B cell (primary cell): ENCODE measurements at regions not wholly inside any gene's neighbourhood (a gene's known extent, or its start where the extent isn't known, plus 50 kb on each side); places are given as distances from the start of the nearest gene placed in this dataset.

ENCODE experiments used
- EZH2 ChIP-seq: IDR thresholded peaks from 2 replicates; pipeline ENCODE4 v1.6.1; 2012; ENCODE audit warnings: borderline replicate concordance, low read depth, mild to moderate bottlenecking, moderate library complexity, low read length; ENCODE audit not compliant: insufficient read depth, poor library complexity, severe bottlenecking
- TF ChIP-seq, protein P1 (sequence below): fragments of 200-600 bp; IDR thresholded peaks from one replicate; pipeline ENCODE4 v1.8.0; 2022; ENCODE audit warnings: antibody characterized with exemption, mild to moderate bottlenecking

GRCh38 chr12:47360093-47360480 is 280.3 kb upstream of the AMIGO2 start:
- TF ChIP-seq, protein P1, sequence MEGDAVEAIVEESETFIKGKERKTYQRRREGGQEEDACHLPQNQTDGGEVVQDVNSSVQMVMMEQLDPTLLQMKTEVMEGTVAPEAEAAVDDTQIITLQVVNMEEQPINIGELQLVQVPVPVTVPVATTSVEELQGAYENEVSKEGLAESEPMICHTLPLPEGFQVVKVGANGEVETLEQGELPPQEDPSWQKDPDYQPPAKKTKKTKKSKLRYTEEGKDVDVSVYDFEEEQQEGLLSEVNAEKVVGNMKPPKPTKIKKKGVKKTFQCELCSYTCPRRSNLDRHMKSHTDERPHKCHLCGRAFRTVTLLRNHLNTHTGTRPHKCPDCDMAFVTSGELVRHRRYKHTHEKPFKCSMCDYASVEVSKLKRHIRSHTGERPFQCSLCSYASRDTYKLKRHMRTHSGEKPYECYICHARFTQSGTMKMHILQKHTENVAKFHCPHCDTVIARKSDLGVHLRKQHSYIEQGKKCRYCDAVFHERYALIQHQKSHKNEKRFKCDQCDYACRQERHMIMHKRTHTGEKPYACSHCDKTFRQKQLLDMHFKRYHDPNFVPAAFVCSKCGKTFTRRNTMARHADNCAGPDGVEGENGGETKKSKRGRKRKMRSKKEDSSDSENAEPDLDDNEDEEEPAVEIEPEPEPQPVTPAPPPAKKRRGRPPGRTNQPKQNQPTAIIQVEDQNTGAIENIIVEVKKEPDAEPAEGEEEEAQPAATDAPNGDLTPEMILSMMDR: no peak
- no peak for TF ChIP-seq EZH2
